Psoas muscle (tissue), 7 donors: ENCODE measurements at regions not wholly inside any gene's neighbourhood (a gene's known extent, or its start where the extent isn't known, plus 50 kb on each side); places are given as distances from the start of the nearest gene placed in this dataset.

Experiments
- ATAC-seq, 4 donors: fragments of 200-7000 bp; cut with Tn5 transposase; one replicate each; pipeline ENCODE4 v1.9.1; 2020; ENCODE audit warnings: moderate library complexity in 3 of 4, mild to moderate bottlenecking in 2 of 4
- DNase-seq, 2 donors: peaks; one replicate each; pipeline ENCODE4 v3.0.0-alpha.2; 2020
- H3K27ac ChIP-seq: fragments of 200-600 bp; one replicate; pipeline ENCODE4 v1.8.0; 2022
- H3K27me3 ChIP-seq, 3 donors: fragments of 200-600 bp in 1 of 3; one replicate each; pipeline versions ENCODE4 v1.6.1 to v1.8.0; 2013 to 2022; ENCODE audit warnings: low read length in 2 of 3, mild to moderate bottlenecking in 2 of 3, moderate library complexity in 1 of 3; ENCODE audit not compliant: insufficient read depth in 3 of 3
- H3K36me3 ChIP-seq, 2 donors: fragments of 200-600 bp in 1 of 2; one replicate each; pipeline versions ENCODE4 v1.6.1 to v1.8.0; 2013 to 2022; ENCODE audit warnings: low read depth in 1 of 2, mild to moderate bottlenecking in 1 of 2, moderate library complexity in 1 of 2; ENCODE audit not compliant: insufficient read depth in 1 of 2
- H3K4me1 ChIP-seq: fragments of 200-600 bp; one replicate; pipeline ENCODE4 v1.8.0; 2022
- H3K4me3 ChIP-seq: fragments of 200-600 bp; one replicate; pipeline ENCODE4 v1.8.0; 2022; ENCODE audit warnings: mild to moderate bottlenecking
- H3K9me3 ChIP-seq: fragments of 200-600 bp; one replicate; pipeline ENCODE4 v1.8.0; 2022
- CTCF ChIP-seq: fragments of 200-600 bp; IDR thresholded peaks from one replicate; pipeline ENCODE4 v1.8.0; 2022; ENCODE audit warnings: antibody characterized with exemption
- WGBS, 3 donors: extraction: QIAGEN DNeasy Blood & Tissue Kit; methylation state at CpG; one replicate each; pipeline versions ENCODE4 v1.1.6 to v1.1.7; 2013; 5-methylcytosine and 5-hydroxymethylcytosine counted together
- intact Hi-C, 2 donors: fragments of 100-400 bp; cut with DNase I; formaldehyde crosslinking; loops; one replicate each; pipeline versions ENCODE4 v1.11.0 to v1.14.2; 2022
- donor health status: healthy with polysubstance abuse.
- donor health status: DM: no; HTN: no; CAD: no; lungs with moderate emphysema.
- donor health status: Bipolar disorder and iron deficiency.
- donor health status: healthy.
- donor health status: DM: yes; HTN: yes; CAD: no.
- donor health status: DM: no; HTN: no; CAD: no.
- donor health status: DM: yes; HTN: yes; CAD: no.

- H3K27me3 ChIP-seq, result no peaks in the 10 kb centered on the region
- no peaks in the 10 kb centered on the region for H3K4me1 ChIP-seq
- TF ChIP-seq CTCF, result no peak
- WGBS, 3 donors, result 63 to 70% (median 68%) methylated on average over 5 of the region's 5 CpGs
- ATAC-seq (no peak), DNase-seq (no peak)
- H3K9me3 ChIP-seq, result no peaks in the 10 kb centered on the region
- H3K27ac ChIP-seq, result no peak overlapping the region
- no peaks in the 10 kb centered on the region for H3K36me3 ChIP-seq
- no peak overlapping the region for H3K4me3 ChIP-seq
- intact Hi-C loops, result no loop called here
Observed at GRCh38 chr11:97684486-97685439, 1295.0 kb downstream of the JRKL start.

GRCh38 chr11:97685695-97686094 lies 1295.9 kb downstream of the JRKL start:
- H3K9me3 ChIP-seq, result no peaks in the 10 kb centered on the region
- no peak overlapping the region for H3K27ac ChIP-seq
- no peaks in the 10 kb centered on the region for H3K4me1 ChIP-seq
- H3K4me3 ChIP-seq, result no peak overlapping the region
- no peaks in the 10 kb centered on the region for H3K36me3 ChIP-seq
- no peak for ATAC-seq
- no peak for TF ChIP-seq CTCF
- no peaks in the 10 kb centered on the region for H3K27me3 ChIP-seq
- intact Hi-C loops, result no loop called here
- DNase-seq, result no peak
- WGBS, 3 donors, result 60 to 81% (median 68%) methylated on average over 2 of the region's 2 CpGs

- no peak for TF ChIP-seq CTCF
- Histone ChIP-seq H3K4me3 (no peak overlapping the region), H3K36me3 (no peaks in the 10 kb centered on the region), H3K9me3 (no peaks in the 10 kb centered on the region), H3K27me3 (no peaks in the 10 kb centered on the region), H3K4me1 (no peaks in the 10 kb centered on the region), H3K27ac (no peak overlapping the region)
- 87 to 88% (median 88%) methylated on average over 4 of the region's 4 CpGs for WGBS, 3 donors
- no peak for ATAC-seq
- no peak for DNase-seq
- intact Hi-C loops, result no loop called here
Observed at GRCh38 chr11:97687111-97687510, 1297.3 kb downstream of the JRKL start.

- 71 to 83% (median 72%) methylated on average over 1 of the region's 1 CpG for WGBS, 3 donors
- ATAC-seq, result no peak
- intact Hi-C loops, result no loop called here
Observed at GRCh38 chr11:97691061-97691460, 1301.2 kb downstream of the JRKL start.

More at GRCh38 chr11:97691061-97691460, 1301.2 kb downstream of the JRKL start:
- TF ChIP-seq CTCF, result no peak
- Histone ChIP-seq H3K4me1 (no peaks in the 10 kb centered on the region), H3K27me3 (no peaks in the 10 kb centered on the region), H3K36me3 (no peaks in the 10 kb centered on the region), H3K9me3 (peaks cover 6% of the 10 kb centered on the region), H3K4me3 (no peak overlapping the region), H3K27ac (no peak overlapping the region)
- no peak for DNase-seq
